Suprapubic skin (tissue), 4 donors: ENCODE measurements at regions not wholly inside any gene's neighbourhood (a gene's known extent, or its start where the extent isn't known, plus 50 kb on each side); places are given as distances from the start of the nearest gene placed in this dataset.

ENCODE experiments used
- DNase-seq, 2 donors: peaks; one replicate each; pipeline ENCODE4 v3.0.0-alpha.2; 2019; ENCODE audit warnings: low spot score in 2 of 2
- H3K27ac ChIP-seq: fragments of 200-600 bp; sonication (generic); one replicate; pipeline ENCODE4 v1.5.1; 2019
- H3K27me3 ChIP-seq: fragments of 200-600 bp; sonication (generic); one replicate; pipeline ENCODE4 v1.5.1; 2019
- H3K36me3 ChIP-seq: fragments of 200-600 bp; sonication (generic); one replicate; pipeline ENCODE4 v1.5.1; 2019
- H3K4me1 ChIP-seq: fragments of 200-600 bp; sonication (generic); one replicate; pipeline ENCODE4 v1.5.1; 2019
- H3K4me3 ChIP-seq: fragments of 200-600 bp; sonication (generic); one replicate; pipeline ENCODE4 v1.5.1; 2019; ENCODE audit warnings: mild to moderate bottlenecking
- H3K9me3 ChIP-seq: fragments of 200-600 bp; sonication (generic); one replicate; pipeline ENCODE4 v1.5.1; 2019
- EP300 ChIP-seq: sonication (generic); formaldehyde crosslinking; IDR thresholded peaks from one replicate; pipeline ENCODE4 v1.6.1; 2017; ENCODE audit warnings: antibody characterized with exemption
- POLR2A ChIP-seq, 2 donors: fragments of 450-650 bp; IDR thresholded peaks; one replicate each; pipeline ENCODE4 v1.6.1; 2017; ENCODE audit warnings: antibody characterized with exemption in 2 of 2, mild to moderate bottlenecking in 2 of 2, moderate library complexity in 2 of 2
- POLR2AphosphoS5 ChIP-seq, 3 donors: sonication (generic); formaldehyde crosslinking; IDR thresholded peaks; one replicate each; pipeline ENCODE4 v1.6.1; 2017; ENCODE audit warnings: antibody characterized with exemption in 3 of 3
- WGBS: methylation state at CpG from one replicate; pipeline ENCODE4 v1.1.5; 2018; 5-methylcytosine and 5-hydroxymethylcytosine counted together
- TF ChIP-seq, protein P1 (sequence below), 2 donors: fragments of 200-600 bp in 1 of 2; fragments of 450-650 bp in 1 of 2; sonication (generic) in 1 of 2; IDR thresholded peaks; one replicate each; pipeline ENCODE4 v1.5.1; 2016 to 2019; ENCODE audit warnings: antibody characterized with exemption in 2 of 2, mild to moderate bottlenecking in 1 of 2, moderate library complexity in 1 of 2

DNA sequence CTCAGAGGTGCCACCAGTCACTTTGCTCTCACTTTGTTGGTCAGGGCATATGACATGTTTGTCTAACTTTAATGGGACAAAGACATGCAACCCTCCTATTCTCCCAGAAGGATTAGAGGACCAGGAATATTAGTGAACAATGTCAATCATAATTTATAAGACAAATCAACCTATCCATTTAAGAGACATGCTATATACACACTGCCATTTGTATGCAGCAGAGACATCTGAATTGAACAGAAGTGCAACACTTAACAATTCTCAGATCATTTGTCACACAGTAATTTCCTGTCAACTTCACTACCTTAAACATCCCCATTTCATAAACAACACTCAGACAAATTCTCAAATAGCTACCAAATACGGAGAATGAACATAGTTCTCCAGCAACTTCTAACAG is 273.6 kb upstream of the RGMB start:
- DNase-seq = no peak
- Histone ChIP-seq H3K27ac (no peak overlapping the region), H3K27me3 (no peaks in the 10 kb centered on the region), H3K36me3 (no peaks in the 10 kb centered on the region), H3K9me3 (no peaks in the 10 kb centered on the region), H3K4me1 (no peaks in the 10 kb centered on the region), H3K4me3 (no peak overlapping the region)
- 83% methylated on average over 1 of the region's 1 CpG for WGBS
- TF ChIP-seq POLR2A (IDR thresholded peaks at IDR 0.05) (no peak), POLR2AphosphoS5 (IDR thresholded peaks at IDR 0.05) (no peak), EP300 (no peak)
- TF ChIP-seq, protein P1, sequence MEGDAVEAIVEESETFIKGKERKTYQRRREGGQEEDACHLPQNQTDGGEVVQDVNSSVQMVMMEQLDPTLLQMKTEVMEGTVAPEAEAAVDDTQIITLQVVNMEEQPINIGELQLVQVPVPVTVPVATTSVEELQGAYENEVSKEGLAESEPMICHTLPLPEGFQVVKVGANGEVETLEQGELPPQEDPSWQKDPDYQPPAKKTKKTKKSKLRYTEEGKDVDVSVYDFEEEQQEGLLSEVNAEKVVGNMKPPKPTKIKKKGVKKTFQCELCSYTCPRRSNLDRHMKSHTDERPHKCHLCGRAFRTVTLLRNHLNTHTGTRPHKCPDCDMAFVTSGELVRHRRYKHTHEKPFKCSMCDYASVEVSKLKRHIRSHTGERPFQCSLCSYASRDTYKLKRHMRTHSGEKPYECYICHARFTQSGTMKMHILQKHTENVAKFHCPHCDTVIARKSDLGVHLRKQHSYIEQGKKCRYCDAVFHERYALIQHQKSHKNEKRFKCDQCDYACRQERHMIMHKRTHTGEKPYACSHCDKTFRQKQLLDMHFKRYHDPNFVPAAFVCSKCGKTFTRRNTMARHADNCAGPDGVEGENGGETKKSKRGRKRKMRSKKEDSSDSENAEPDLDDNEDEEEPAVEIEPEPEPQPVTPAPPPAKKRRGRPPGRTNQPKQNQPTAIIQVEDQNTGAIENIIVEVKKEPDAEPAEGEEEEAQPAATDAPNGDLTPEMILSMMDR (IDR thresholded peaks at IDR 0.05) = no peak

DNA sequence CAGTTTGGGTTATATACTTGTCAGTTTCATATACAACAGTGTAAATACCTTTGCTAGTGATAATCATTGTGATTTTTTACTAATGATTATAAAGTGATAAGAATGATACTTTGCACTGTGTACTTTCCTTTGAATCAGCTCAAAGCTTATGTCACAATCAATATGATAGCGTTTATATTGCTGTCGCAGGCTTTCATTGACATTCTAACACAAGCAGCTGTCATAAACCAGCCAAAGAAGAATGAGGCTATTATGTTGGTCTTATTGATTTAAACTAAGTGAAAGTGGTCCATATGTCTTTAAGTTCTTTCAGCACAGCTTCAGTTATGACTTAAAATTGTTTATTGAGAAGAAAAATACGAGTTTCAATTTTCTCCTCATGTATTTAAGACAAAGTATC is 272.7 kb upstream of the RGMB start:
- 77% methylated on average over 3 of the region's 3 CpGs for WGBS
- Histone ChIP-seq H3K27me3 (no peaks in the 10 kb centered on the region), H3K4me1 (no peaks in the 10 kb centered on the region), H3K36me3 (no peaks in the 10 kb centered on the region), H3K9me3 (no peaks in the 10 kb centered on the region), H3K4me3 (no peak overlapping the region), H3K27ac (no peak overlapping the region)
- TF ChIP-seq, protein P1 (IDR thresholded peaks at IDR 0.05) = no peak
- TF ChIP-seq EP300 (no peak), POLR2A (IDR thresholded peaks at IDR 0.05) (no peak), POLR2AphosphoS5 (IDR thresholded peaks at IDR 0.05) (no peak)
- no peak for DNase-seq

DNA sequence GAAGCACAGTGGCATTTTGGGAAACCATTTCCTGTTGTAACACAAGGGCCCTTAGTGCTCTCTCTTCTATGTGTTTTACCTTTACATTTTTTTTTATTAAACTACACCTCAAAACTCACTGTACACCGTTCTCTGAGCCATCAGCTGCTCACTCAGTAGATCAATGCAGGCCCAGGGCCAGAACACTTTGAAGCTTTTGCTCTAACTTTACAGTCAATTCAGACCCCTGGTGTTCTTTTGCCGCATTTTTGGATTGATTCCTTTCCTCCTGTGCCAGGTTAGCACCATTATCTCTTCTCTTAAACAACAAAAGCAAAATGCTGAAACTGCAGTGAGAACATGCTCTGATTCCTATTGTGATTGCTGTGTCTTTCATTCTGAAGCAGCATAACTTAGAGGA is 269.8 kb upstream of the RGMB start:
- Histone ChIP-seq H3K27ac (no peak overlapping the region), H3K9me3 (no peaks in the 10 kb centered on the region), H3K4me1 (no peaks in the 10 kb centered on the region), H3K27me3 (no peaks in the 10 kb centered on the region), H3K4me3 (no peak overlapping the region), H3K36me3 (no peaks in the 10 kb centered on the region)
- TF ChIP-seq EP300 (no peak), POLR2AphosphoS5 (IDR thresholded peaks at IDR 0.05) (no peak), POLR2A (IDR thresholded peaks at IDR 0.05) (no peak)
- TF ChIP-seq, protein P1 (IDR thresholded peaks at IDR 0.05) = no peak
- no peak for DNase-seq
- 79% methylated on average over 2 of the region's 2 CpGs for WGBS

DNA sequence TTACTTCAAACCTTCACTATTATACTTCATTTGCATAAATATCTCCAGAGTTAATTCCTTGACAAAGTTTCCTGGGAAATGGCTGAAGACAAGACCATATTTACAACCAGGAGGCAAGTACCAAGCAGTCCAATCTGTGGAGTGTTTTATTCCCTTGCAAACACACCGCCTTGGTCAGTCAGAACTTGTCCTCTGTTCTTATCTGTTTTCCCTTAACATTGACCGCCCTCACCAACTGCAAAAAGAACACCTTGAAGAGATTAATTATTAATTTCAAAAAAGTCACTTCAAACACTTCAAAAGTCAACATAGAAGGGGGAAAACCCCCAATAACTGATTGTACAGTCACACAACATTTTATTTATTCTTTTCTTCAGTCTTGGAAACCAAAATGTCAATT is 269.0 kb upstream of the RGMB start:
- DNase-seq = no peak
- 78% methylated on average over 2 of the region's 2 CpGs for WGBS
- Histone ChIP-seq H3K36me3 (no peaks in the 10 kb centered on the region), H3K27me3 (no peaks in the 10 kb centered on the region), H3K4me3 (no peak overlapping the region), H3K9me3 (no peaks in the 10 kb centered on the region), H3K4me1 (no peaks in the 10 kb centered on the region), H3K27ac (no peak overlapping the region)
- TF ChIP-seq, protein P1 (IDR thresholded peaks at IDR 0.05) = no peak
- no peak for TF ChIP-seq POLR2AphosphoS5 (IDR thresholded peaks at IDR 0.05)
- no peak for TF ChIP-seq POLR2A (IDR thresholded peaks at IDR 0.05)
- TF ChIP-seq EP300 = no peak

DNA sequence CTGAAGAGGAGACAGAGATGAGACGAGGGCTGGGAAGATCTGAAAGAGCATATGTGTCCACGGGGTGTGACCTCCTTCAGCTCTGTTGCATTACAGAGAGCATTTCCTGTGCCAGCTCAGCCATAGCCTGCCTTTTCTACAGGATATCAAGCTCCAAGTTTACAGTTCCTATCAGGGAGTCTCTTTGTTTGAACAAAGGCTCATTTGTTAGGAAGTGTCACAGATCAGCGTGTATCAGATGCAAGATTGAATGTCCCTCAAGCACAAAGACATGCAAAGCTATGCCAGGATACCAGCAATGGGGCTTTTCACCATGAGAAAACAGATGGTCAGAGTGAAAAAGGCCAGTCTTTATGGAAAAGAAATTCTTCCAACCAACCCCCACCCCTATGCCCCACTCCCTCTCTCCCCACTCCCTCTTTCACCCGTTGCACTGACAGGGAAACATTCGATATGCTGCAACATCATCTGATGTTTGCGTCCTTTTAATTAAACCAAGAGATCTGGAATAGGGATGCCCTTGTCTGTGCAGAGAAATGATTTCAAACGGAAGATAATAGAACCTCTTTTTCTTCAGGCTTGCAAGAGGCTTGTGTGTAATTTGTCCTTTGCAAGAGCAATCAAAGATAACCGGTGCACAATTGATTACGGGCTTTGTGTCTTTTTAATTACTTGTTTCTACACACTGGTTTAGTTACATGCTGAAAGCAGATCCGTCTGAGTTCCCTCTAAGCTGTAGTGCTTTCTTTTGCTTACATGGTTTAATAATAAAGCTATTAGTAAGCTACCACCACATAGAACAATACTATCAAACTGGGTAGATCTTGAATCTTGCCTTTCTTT is 263.1 kb upstream of the RGMB start:
- no peak for TF ChIP-seq POLR2AphosphoS5 (IDR thresholded peaks at IDR 0.05)
- TF ChIP-seq POLR2A (IDR thresholded peaks at IDR 0.05) = no peak
- no peak for TF ChIP-seq EP300
- TF ChIP-seq, protein P1 (IDR thresholded peaks at IDR 0.05) = no peak
- no peaks in the 10 kb centered on the region for H3K36me3 ChIP-seq
- WGBS = 52% methylated on average over 10 of the region's 10 CpGs

More for the DNA sequence above, 263.1 kb upstream of the RGMB start:
- no peaks in the 10 kb centered on the region for H3K9me3 ChIP-seq
- H3K4me1 ChIP-seq = no peaks in the 10 kb centered on the region
- no peak overlapping the region for H3K27ac ChIP-seq
- no peak overlapping the region for H3K4me3 ChIP-seq
- no peak for DNase-seq
- no peaks in the 10 kb centered on the region for H3K27me3 ChIP-seq
